GM18519 (cell line): ENCODE measurements at regions not wholly inside any gene's neighbourhood (a gene's known extent, or its start where the extent isn't known, plus 50 kb on each side); places are given as distances from the start of the nearest gene placed in this dataset.

Source experiments
- ATAC-seq: cut with Tn5 transposase; IDR thresholded peaks from one replicate; pipeline ENCODE4 v1.9.1; 2021; ENCODE audit warnings: mild to moderate bottlenecking, moderate library complexity; ENCODE audit not compliant: unreplicated experiment, low FRiP score

DNA sequence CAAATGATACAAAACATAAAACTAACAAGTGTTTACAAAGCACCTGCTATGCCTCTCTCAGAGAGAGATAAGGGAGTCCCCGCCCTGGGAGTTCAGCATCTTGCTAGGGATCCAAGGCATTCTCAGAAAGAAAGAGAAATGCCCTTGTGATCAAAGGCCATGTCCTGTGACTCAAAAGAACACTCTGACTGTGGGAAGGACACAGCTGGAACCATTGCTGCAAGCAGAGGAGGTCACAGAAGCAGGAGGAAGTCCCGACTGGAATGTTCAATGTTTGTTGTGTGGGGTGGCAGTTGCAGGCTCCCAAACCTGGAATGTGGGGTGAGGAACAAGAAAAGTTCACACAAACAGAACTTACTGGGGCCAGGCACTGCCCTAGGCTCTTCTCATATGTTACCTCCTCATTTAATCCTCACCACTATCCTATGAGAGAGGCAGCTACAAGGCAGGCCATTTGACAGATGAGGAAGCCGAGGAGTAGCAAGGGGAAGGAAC, 93.0 kb upstream of the GRIK3 start:
- ATAC-seq, result no peak

DNA sequence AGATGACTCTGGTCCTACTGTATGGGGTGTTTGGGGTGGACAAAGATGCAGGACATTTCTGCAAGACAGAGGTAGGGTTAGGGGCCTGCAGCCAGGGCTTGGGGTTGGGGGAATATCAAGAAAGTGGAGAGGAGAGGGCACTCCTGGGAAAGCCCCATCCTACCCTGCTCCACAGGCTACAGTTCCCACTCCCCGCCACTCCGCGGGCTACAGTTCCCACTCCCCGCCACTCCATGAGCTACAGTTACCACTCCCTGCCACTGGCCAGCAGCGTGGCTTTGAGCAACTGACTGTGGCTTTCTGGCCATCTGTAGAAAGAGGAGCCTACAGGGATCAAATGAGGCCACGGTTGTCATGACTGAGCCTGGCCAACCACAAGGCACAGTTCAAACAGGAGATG, 93.8 kb upstream of the GRIK3 start:
- no peak for ATAC-seq

DNA sequence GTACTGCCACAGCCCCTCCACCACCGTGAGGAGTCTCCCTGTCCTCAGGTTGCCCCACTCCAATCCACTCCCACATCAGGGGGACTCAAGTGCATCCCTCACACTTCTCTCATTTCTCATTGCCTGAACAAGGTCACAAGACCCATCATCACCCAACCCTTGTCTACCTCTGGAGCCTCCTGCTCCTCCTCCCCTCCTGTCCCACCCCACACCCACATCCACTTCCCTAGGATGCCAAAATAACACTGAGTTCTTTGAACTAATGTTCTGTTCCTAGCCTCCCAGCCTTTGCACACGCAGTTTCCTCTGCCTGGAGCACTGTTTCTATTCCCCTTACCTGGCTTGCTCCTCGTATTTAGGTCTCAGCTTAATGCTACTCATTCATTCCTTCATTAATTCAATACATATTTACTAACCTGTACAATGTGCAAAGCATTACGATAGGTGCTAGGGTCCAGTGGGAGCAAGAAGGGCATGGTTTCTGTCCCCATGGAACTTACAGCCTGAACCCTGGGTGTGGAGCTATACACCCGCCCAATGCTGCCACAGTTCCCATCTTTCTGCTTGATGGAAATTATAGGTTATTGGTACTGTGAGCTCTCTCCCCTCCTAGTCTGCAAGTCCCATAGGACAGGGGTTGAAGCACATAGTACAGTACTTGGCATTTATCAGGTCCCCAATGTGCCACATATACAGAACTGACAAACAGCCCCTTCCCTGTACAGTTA, 96.1 kb upstream of the GRIK3 start:
- no peak for ATAC-seq

GRCh38 chr1:37131281-37131680, 97.0 kb upstream of the GRIK3 start:
- no peak for ATAC-seq

- no peak for ATAC-seq
Observed at GRCh38 chr1:37133276-37134145, 99.2 kb upstream of the GRIK3 start.

DNA sequence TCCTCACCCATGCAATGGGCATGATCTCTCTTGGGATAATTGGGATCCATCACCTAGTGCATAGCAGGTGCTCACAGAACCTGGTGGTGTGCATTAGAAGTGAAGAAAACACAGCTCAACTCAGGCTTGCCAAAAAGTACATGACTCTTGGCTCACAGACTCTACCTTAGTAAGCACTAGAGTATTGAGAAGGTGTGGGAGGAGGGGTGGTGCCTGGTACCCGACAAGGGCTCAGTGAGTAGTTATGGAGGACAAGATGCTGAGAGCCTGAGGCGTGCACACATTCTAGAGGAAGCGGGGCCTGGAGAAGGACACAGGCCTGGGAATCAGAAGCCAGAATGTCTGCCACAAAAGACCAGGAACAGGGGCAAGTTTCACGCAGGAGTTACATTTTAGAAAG, 100.3 kb upstream of the GRIK3 start:
- ATAC-seq, result no peak

DNA sequence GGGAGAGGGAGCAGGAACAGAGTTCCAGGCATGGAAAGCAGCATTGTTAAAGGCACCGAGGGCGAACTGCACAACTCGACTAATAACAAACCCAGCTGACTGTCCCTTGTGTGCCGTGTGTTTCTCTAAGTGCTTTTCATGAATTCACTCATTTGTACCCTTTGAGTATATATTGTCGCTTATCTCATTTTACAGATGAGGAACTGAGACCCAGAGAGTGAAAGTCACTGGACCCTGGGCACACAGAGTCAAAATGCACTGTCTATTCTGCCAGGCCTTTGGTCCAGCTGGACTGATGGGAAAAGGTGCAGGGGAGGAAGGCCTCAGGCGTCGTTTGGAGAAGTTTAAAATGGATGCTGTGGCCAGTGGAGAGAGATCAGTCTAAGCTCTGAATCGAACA, 100.7 kb upstream of the GRIK3 start:
- ATAC-seq, result no peak

GRCh38 chr1:37137014-37137413, 102.7 kb upstream of the GRIK3 start:
- ATAC-seq, result no peak

- no peak for ATAC-seq
Observed at GRCh38 chr1:37137601-37138000, 103.3 kb upstream of the GRIK3 start.

DNA sequence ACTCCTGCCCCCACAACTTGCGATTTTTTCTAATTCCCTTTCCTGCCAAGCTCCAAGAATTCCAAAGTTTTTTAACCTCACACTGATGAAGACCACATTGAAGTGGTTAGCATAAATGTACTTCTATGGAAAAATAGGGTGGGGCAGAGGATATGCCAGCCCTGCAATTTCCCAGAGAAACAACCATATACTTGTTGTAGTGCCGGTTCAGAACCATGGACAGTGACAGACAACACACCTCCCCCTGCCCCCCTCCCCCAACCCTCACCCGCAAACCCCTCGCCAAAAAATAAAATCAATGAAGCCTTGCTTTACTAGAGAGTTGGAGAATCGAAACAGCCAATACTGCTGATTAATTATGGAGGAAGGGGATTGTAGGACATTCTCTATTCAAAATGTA, 109.5 kb upstream of the GRIK3 start:
- ATAC-seq, result no peak

DNA sequence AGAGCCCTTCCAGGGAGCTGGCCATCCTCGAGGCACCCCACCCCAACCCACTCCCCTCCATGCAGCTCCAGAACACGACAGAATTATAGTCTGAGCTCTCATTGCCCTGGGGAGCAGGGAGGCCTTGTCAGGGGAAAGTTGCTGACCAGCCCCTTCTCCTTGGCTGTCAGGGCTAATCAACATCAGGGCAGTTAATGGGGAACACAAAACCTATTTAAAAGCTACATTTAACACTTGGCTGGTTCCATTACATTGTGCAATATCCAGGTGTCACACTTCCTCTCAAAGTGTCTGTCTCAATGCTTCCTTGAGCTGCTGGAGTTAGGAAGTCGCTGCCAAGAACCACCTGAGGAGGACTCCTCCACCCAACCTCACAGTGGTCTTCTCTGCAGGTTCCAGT, 111.8 kb upstream of the GRIK3 start:
- no peak for ATAC-seq

DNA sequence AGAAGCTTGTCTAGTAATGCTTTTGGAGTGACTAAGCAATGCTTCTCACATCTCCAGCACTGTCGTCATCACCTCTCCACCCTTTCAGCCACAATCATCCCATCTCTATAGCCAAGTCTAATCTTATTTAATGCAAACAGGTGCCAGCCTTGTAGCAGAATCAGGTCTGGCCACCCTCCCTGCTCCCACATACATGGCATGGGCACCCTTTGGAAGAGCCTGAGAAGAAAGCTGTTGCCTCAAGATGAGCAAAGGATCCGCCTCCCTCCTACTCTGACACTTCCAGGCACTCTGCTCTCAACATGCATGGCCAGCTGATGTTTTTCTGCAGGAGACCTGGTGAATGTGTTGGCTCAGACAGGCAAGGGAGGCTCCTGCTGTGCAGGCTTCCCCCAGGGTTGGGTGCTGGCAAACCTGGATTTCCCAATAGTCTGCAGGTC, 113.1 kb upstream of the GRIK3 start:
- no peak for ATAC-seq

GRCh38 chr1:37147906-37148305, 113.6 kb upstream of the GRIK3 start:
- no peak for ATAC-seq

DNA sequence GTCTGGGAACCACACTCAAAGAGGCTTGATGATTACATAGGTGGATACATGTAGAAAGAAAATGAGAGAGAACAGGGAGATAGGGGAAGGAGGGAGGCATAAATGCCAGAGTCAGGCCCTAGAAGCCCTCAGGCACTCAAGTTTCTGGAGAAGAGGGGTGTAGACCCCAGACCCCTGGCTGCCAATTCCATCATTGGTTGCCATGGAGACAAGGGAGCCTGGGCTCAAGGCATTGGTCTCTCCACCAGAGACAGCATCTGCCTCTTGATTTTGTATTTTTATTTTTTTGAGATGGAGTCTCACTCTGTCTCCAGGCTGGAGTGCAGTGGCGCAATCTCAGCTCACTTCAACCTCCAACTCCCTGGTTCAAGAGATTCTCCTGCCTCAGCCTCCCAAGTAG, 114.3 kb upstream of the GRIK3 start:
- ATAC-seq, result no peak

- ATAC-seq, result no peak
Observed at GRCh38 chr1:37149296-37149695, 115.0 kb upstream of the GRIK3 start.

DNA sequence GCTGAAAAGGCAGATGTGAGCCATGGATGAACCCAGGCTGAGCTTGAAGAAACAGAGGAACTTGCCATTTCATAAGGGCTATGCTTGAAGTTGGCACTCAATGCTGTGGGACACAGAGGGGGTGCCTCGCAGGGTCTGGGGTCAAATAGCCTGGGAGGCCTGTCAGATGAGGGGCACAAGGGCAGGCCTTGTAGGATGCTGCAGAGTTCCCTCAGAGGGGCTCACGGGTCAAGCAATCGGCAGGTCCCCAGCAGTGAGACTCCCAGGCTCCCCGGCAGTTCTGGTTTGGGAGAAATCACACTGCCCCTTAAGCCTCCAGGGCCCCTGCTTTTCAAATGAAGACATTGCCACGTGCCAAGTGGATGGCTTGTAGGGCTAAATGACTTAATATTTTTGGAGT, 116.7 kb upstream of the GRIK3 start:
- no peak for ATAC-seq

GRCh38 chr1:37151789-37152188, 117.5 kb upstream of the GRIK3 start:
- no peak for ATAC-seq

- no peak for ATAC-seq
Observed at GRCh38 chr1:37152491-37152890, 118.2 kb upstream of the GRIK3 start.

GRCh38 chr1:37153116-37154100, 119.1 kb upstream of the GRIK3 start:
- ATAC-seq, result no peak

DNA sequence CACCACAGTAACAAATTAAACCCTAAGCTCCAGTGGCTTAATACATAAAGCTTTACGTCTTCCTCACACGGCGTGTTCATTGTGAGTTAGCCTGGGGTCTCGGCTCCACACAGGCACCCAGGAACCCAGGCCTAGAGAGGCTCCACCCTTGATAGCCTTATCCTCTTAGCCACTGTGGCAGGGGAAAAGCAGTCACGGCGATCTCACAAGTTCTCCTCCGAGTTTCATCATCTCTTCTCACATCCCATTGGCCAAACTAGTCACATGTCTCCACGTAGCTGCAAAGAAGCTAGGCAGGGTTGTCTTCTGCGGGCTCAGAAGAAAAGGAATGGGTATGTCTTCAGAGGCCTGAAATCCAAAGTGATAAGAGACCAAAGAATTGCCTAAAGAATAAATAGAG, 122.3 kb upstream of the GRIK3 start:
- ATAC-seq, result no peak

DNA sequence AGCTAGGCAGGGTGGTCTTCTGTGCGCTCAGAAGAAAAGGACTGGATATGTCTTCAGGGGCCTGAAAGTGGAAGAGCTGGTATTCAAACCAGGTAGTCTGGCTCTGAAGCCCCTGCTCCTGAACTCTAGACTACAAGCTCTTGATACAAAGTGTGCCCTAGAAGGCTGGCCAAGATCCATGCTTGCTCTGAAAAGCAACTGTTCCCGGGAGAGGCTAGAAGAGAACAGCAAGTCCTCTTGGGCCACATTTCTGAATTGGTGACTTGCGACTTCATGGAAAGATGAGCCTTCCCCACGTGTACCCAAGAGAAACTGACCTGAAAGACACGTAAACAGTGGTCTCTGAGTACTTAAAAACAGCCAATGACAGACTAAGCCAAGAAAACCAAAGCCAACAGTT, 123.3 kb upstream of the GRIK3 start:
- ATAC-seq, result no peak
